NCI-H82 treated with DMSO at 0.1 percent for 48 hours (cell line): ENCODE measurements at regions not wholly inside any gene's neighbourhood (a gene's known extent, or its start where the extent isn't known, plus 50 kb on each side); places are given as distances from the start of the nearest gene placed in this dataset.

Experiments
- DNase-seq: peaks from one replicate; lab custom pipeline; 2025; ENCODE audit not compliant: unreplicated experiment; lab: John Stamatoyannopoulos, UW

DNA sequence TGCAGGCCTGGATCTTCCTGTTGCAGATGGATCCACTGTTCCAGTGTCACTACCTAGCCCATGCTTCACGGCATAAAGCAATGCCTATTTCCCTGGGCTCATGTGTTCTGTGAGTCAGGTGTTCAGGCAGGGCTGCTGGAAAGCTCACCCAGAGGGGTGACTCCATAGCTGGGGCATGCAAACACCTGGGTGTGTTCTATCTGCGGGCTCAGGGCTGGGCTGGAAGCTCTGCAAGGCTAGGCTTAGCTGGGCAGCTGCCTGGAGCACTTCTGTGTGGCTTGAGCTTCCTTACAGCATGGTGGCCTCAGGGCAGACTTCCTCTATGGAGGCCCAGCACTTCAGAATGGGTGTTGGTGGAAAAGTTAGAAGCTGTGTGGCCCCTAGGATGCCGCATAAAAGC lies 139.9 kb downstream of the GADD45G start:
- no peak for DNase-seq

DNA sequence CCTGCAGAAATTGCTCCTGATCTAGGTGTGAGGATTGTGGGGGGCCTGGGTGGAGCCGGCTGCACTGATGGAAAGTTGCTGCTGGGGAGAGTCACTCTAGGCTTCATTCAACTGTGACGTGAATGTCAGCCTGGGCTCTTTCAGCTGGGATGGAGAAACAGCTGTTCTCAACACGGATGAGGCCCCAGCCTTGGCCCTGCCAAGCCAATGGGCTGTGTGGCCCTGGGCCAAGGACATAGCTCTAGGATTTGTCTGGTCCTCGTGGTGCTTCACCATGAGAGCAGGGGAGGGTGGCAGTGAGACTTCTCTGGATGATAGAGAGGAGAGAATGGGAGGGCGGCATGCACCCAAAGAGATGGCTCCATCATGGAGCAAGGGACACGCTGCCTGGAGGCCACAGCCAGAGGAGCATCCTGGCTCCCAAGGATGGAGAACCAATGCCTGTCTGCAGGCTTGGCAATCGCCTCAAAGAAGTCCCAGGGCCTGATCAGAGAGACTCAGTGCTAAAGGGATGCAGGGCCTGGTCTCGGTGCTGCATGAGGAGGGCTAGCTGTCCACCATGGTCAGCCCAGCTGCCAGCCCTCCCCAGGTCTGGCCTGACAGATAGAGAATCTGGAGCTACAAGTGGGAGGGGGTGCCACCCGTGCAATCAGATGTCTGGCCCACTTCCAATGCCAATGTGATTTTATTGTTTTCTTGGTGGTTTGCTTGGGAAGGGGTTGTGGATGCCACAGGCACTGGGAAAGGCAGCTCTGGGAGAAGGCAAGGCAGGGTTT lies 141.0 kb downstream of the GADD45G start:
- DNase-seq = no peak

DNA sequence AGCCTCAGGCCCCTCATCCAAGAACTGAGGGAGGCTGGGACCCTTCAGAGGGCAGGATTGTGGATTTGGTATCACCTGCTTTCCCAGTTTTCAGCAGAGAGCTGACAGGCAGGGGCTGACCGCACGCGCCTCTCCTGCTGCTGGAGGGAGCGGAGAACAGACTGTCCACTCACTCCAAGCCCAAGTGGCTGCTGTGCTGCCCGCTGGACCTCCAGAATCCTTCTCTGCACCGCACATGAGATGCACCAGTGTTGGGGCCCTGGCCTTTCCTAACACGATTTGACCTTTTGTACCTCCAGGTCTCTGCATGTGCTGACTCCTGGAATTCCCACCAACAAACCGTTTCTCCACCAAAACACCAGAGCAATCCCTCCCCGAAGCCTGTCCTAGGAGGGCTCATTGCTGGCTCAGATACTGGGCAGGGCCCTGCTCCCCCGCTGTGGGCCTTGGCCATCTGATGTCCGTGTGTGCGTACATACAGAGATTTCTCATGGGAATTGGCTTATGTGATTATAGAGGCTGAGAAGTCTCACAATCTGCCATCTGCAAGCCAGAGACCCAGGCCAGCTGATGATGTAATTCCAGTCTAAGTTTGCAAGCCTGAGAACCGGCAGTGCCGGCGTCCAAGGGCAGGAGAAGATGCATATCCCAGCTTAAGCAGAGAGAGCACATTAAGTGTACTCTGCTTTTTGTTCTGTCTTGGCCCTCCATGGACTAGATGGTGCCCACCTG lies 141.7 kb downstream of the GADD45G start:
- peak; percentile 97 for DNase-seq

DNA sequence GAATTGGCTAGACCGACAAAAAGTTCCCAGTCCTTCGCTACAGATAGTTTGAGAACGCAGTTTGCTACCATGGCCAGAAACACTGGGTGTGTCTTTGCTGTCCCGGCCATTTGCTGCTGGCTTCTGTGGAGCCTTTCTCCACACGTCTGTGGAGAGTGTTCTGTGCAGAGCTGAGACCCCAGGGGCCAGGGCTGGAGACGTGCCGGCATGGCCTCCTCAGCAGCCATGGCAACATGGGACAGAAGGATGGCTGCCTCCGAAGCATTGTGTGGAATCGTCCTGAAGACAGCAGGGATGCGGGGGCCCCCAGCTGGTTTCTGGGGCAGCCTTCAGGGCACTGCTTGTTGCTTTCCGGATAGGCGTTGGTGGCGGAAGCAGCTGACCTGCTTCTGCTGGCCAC lies 142.8 kb downstream of the GADD45G start:
- DNase-seq = no peak

DNA sequence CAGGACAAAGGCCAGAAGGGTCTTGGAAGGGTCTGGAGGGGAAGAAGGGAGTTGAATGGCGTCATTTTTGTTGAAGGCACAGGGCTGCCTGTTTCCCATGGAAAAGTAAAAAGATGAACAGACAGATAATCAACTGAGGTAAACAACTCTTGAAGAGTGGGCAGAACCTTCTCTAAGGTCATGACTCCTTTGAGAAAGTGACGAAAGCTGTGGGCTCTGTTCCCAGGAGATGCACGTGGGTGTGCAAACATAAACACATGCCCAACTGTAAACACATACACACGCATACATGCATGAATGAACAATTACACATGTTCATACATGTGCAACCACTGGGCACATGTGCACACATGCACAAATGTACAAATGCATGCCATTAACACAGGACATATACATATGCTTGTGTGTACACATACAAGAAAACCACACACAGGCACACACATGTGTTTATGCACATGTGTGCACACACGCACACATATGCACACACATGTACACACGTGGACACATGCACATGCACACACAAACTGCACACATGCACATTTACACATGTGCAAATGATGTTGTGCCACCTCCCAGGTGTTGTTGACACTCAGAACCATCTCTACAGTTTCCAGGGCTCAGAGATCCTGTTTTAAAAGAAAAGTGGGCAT lies 143.3 kb downstream of the GADD45G start:
- no peak for DNase-seq

DNA sequence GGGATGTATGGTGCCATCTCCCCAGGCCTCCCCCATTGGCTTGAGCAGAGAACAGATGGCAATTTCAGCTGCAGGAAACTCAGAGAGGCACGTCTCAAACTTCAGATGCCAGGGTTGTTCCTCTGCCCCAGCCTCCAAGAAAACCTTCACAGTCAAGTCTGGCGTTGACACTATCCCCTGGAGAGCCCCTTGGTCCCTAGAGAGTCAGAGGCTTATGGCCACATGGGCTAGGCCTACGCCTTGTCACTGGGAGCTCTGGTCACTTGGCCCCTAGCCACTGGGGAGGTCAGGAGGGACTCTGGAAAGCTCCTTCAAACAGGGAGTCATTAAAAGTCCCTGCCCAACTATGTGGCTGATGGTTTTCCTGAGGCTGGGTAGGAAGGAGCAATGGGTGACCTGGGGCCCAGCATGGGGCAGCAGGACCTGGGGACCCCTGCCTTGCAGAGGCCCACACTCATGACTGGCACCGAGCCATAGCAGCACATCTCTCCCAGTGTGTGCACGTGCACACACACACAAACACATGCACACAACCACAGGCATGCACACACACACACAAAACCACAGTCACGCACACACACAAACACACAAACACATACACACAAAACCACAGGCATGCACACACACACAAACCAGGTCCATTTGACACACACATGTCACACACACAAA lies 144.2 kb downstream of the GADD45G start:
- no peak for DNase-seq

GRCh38 chr9:89749500-89750116 lies 144.8 kb downstream of the GADD45G start:
- no peak for DNase-seq

- DNase-seq = peak; percentile 79
These were observed 145.4 kb downstream of the GADD45G start for GRCh38 chr9:89750117-89750791.

DNA sequence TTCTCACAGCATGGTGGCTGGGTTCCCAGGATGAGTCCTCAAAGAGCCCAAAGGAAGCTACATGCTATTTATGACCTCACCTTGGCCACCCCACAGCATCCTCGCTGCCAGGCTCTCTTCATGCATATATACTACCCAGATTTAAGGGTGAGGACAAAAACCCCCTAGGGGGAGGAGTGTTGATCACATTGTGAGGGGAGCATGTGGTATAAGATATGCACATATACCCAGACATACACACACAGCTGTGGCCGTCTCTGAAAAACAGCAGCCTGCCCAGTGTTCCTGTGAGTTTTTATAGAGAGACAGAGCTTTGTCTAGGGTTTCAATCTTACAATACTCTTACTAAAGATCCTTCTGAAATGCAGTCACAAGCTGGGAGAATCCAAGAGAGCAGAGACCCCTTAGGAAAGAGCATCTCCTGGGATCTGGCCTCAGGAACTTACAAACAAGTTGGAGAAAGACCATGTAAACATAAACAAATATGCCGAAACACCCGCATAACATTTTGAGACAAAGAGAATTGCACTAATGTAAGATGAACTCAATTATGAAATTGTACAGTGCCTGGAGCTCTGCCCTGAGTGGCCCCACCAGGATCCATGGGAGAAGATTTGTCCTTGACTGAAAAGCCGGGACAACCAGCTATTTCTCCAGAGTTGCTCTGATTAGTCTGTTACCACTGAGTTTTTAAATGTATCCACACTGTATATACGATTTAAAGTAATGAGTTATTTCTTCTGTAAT lies 146.4 kb downstream of the GADD45G start:
- no peak for DNase-seq

GRCh38 chr9:89752154-89752553 lies 147.3 kb downstream of the GADD45G start:
- DNase-seq = no peak

- DNase-seq = no peak
These were observed 148.8 kb downstream of the GADD45G start for GRCh38 chr9:89753472-89754055.

DNA sequence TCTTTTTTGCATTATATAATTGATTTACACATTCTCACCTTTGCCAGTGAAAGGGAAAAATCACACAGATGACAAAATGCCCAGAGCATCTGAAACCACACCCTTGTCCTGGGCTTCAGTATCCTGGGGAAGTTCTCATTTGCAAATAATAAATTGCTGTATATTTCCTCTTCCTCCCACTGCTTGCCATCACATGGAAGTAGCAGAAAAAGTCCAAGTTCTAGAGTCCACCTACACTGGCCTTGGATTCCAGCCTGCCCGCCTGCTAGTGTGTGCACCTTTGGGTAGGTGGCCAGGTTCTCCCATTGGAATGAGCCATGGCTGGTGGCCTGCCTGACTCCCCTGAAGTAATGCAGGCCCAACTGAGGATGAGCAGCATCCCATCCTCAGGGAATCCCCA lies 149.4 kb downstream of the GADD45G start:
- DNase-seq = no peak

DNA sequence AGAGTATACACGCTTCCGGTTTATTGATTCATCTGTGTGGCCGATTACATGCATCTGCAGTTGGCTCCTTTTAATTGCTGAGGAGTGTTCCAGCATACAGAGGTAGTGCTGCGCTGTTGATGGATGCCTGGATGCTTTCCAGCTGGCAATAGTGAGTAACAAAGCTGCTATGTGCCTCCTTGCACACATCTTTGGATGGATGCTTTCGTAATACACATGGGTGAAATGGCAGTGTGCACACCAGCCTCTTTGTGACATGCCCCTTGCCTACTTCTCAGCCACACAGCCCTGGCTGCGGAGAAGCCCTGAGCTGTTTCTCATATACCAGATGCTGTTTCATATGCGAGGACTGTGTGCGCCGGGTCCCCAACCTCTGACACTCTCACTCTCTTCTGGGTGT lies 151.0 kb downstream of the GADD45G start:
- no peak for DNase-seq

- no peak for DNase-seq
These were observed 152.2 kb downstream of the GADD45G start for GRCh38 chr9:89756891-89757537.

- no peak for DNase-seq
These were observed 153.1 kb downstream of the GADD45G start for GRCh38 chr9:89757776-89758528.

DNA sequence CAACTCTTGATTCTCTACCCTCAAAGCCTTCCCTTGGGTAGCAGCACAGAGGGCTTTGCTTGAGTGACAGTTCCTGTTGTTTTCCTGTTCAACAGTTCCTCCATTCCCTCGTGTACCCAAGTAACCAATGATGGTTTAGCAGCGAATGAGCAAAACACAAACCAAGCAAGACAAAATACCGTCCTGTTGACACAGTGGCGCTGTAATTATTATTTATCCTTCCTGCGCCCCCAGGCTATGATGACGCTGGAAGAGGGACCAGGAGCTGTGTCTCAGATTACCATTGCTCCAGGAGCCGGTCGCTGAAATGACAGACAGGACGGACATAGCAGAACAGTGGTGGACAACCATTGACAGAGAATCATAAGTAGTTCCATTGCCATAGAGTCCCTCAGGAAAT lies 154.8 kb downstream of the GADD45G start:
- DNase-seq = no peak

DNA sequence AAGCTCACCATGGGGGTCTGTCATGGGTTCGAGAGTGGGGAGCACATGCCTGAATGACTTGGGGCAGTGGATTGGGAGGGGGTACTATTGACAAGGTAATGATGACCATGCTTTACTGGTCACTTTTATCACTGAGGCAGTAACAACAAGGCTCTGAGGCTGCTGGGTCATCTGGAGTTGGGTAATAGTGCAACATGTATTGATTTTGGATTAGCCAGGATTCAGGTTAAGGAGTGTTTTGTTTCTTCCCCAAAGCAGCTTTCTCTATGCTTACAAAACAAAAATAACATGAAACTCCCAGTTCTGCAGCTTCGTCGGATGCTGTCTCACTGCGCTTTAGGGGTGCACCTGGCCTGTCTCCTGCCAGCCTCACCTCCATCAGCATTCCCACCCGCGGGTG lies 155.3 kb downstream of the GADD45G start:
- DNase-seq = no peak

DNA sequence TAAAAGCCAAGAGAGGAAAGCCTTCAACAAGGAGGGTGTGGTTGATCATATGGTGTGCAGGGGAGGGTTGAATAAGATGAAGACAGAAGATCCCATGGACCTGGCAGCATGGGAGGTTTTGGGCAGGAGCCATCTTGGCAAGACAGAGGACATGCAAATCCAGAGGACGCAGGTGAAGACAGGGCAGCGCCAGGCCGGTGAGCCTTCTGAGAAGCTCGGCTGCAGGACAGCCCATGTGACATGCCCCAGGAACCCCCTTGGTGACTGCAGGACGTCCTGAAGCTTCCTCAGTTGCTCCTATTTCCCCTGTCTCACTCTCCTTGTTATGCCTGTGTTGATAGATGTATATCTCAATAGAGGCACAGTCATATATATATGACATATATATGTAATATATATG lies 159.4 kb downstream of the GADD45G start:
- DNase-seq = no peak
